Suprapubic skin (tissue), 4 donors: ENCODE measurements at regions not wholly inside any gene's neighbourhood (a gene's known extent, or its start where the extent isn't known, plus 50 kb on each side); places are given as distances from the start of the nearest gene placed in this dataset.

Experiments used
- DNase-seq, 2 donors: peaks; one replicate each; pipeline ENCODE4 v3.0.0-alpha.2; 2019; ENCODE audit warnings: low spot score in 2 of 2
- H3K27ac ChIP-seq: fragments of 200-600 bp; sonication (generic); one replicate; pipeline ENCODE4 v1.5.1; 2019
- H3K27me3 ChIP-seq: fragments of 200-600 bp; sonication (generic); one replicate; pipeline ENCODE4 v1.5.1; 2019
- H3K36me3 ChIP-seq: fragments of 200-600 bp; sonication (generic); one replicate; pipeline ENCODE4 v1.5.1; 2019
- H3K4me1 ChIP-seq: fragments of 200-600 bp; sonication (generic); one replicate; pipeline ENCODE4 v1.5.1; 2019
- H3K4me3 ChIP-seq: fragments of 200-600 bp; sonication (generic); one replicate; pipeline ENCODE4 v1.5.1; 2019; ENCODE audit warnings: mild to moderate bottlenecking
- H3K9me3 ChIP-seq: fragments of 200-600 bp; sonication (generic); one replicate; pipeline ENCODE4 v1.5.1; 2019
- CTCF ChIP-seq, 2 donors: fragments of 200-600 bp in 1 of 2; fragments of 450-650 bp in 1 of 2; sonication (generic) in 1 of 2; IDR thresholded peaks; one replicate each; pipeline ENCODE4 v1.5.1; 2016 to 2019; ENCODE audit warnings: antibody characterized with exemption in 2 of 2, mild to moderate bottlenecking in 1 of 2, moderate library complexity in 1 of 2
- EP300 ChIP-seq: sonication (generic); formaldehyde crosslinking; IDR thresholded peaks from one replicate; pipeline ENCODE4 v1.6.1; 2017; ENCODE audit warnings: antibody characterized with exemption
- POLR2A ChIP-seq, 2 donors: fragments of 450-650 bp; IDR thresholded peaks; one replicate each; pipeline ENCODE4 v1.6.1; 2017; ENCODE audit warnings: antibody characterized with exemption in 2 of 2, mild to moderate bottlenecking in 2 of 2, moderate library complexity in 2 of 2
- POLR2AphosphoS5 ChIP-seq, 3 donors: sonication (generic); formaldehyde crosslinking; IDR thresholded peaks; one replicate each; pipeline ENCODE4 v1.6.1; 2017; ENCODE audit warnings: antibody characterized with exemption in 3 of 3
- WGBS: methylation state at CpG from one replicate; pipeline ENCODE4 v1.1.5; 2018; 5-methylcytosine and 5-hydroxymethylcytosine counted together

- no peak overlapping the region for H3K27ac ChIP-seq
- no peaks in the 10 kb centered on the region for H3K36me3 ChIP-seq
- H3K27me3 ChIP-seq: no peaks in the 10 kb centered on the region
- H3K9me3 ChIP-seq: no peaks in the 10 kb centered on the region
- TF ChIP-seq EP300 (no peak), POLR2A (IDR thresholded peaks at IDR 0.05) (no peak), POLR2AphosphoS5 (IDR thresholded peaks at IDR 0.05) (no peak), CTCF (IDR thresholded peaks at IDR 0.05) (no peak)
- H3K4me3 ChIP-seq: no peak overlapping the region
- no peak for DNase-seq
- H3K4me1 ChIP-seq: no peaks in the 10 kb centered on the region
- 46% methylated on average over 2 of the region's 2 CpGs for WGBS
These were observed 572.5 kb upstream of the SLC10A2 start for GRCh38 chr13:103638706-103639105.

- no peaks in the 10 kb centered on the region for H3K4me1 ChIP-seq
- DNase-seq: no peak
- H3K9me3 ChIP-seq: no peaks in the 10 kb centered on the region
- no peak for TF ChIP-seq POLR2AphosphoS5 (IDR thresholded peaks at IDR 0.05)
- TF ChIP-seq CTCF (IDR thresholded peaks at IDR 0.05): no peak
- no peak for TF ChIP-seq POLR2A (IDR thresholded peaks at IDR 0.05)
- no peak for TF ChIP-seq EP300
- no peaks in the 10 kb centered on the region for H3K27me3 ChIP-seq
- 53% methylated on average over 2 of the region's 2 CpGs for WGBS
- H3K36me3 ChIP-seq: no peaks in the 10 kb centered on the region
- H3K4me3 ChIP-seq: no peak overlapping the region
- no peak overlapping the region for H3K27ac ChIP-seq
These were observed 567.8 kb upstream of the SLC10A2 start for GRCh38 chr13:103634066-103634465.

GRCh38 chr13:103625194-103625593 lies 559.0 kb upstream of the SLC10A2 start:
- Histone ChIP-seq H3K9me3 (no peaks in the 10 kb centered on the region), H3K4me1 (no peaks in the 10 kb centered on the region), H3K27ac (no peak overlapping the region), H3K27me3 (no peaks in the 10 kb centered on the region), H3K4me3 (no peak overlapping the region), H3K36me3 (no peaks in the 10 kb centered on the region)
- WGBS: 75% methylated on average over 5 of the region's 5 CpGs
- no peak for DNase-seq
- no peak for TF ChIP-seq POLR2AphosphoS5 (IDR thresholded peaks at IDR 0.05)
- TF ChIP-seq EP300: no peak
- no peak for TF ChIP-seq CTCF (IDR thresholded peaks at IDR 0.05)
- TF ChIP-seq POLR2A (IDR thresholded peaks at IDR 0.05): no peak

GRCh38 chr13:103618151-103618550 lies 551.9 kb upstream of the SLC10A2 start:
- no peaks in the 10 kb centered on the region for H3K36me3 ChIP-seq
- TF ChIP-seq POLR2AphosphoS5 (IDR thresholded peaks at IDR 0.05) (no peak), CTCF (IDR thresholded peaks at IDR 0.05) (no peak), EP300 (no peak), POLR2A (IDR thresholded peaks at IDR 0.05) (no peak)
- no peak overlapping the region for H3K4me3 ChIP-seq
- no peaks in the 10 kb centered on the region for H3K4me1 ChIP-seq
- 100% methylated on average over 1 of the region's 1 CpG for WGBS
- H3K27me3 ChIP-seq: no peaks in the 10 kb centered on the region
- DNase-seq: no peak
- no peaks in the 10 kb centered on the region for H3K9me3 ChIP-seq
- H3K27ac ChIP-seq: no peak overlapping the region

GRCh38 chr13:103615771-103616170 lies 549.6 kb upstream of the SLC10A2 start:
- Histone ChIP-seq H3K36me3 (no peaks in the 10 kb centered on the region), H3K4me3 (no peak overlapping the region), H3K27ac (no peak overlapping the region), H3K27me3 (no peaks in the 10 kb centered on the region), H3K9me3 (no peaks in the 10 kb centered on the region), H3K4me1 (no peaks in the 10 kb centered on the region)
- DNase-seq: no peak
- TF ChIP-seq EP300 (no peak), POLR2A (IDR thresholded peaks at IDR 0.05) (no peak), CTCF (IDR thresholded peaks at IDR 0.05) (no peak), POLR2AphosphoS5 (IDR thresholded peaks at IDR 0.05) (no peak)
- WGBS: 88% methylated on average over 4 of the region's 4 CpGs
